ENCODE measurements at regions not wholly inside any gene's neighbourhood (a gene's known extent, or its start where the extent isn't known, plus 50 kb on each side); places are given as distances from the start of the nearest gene placed in this dataset.

DNA sequence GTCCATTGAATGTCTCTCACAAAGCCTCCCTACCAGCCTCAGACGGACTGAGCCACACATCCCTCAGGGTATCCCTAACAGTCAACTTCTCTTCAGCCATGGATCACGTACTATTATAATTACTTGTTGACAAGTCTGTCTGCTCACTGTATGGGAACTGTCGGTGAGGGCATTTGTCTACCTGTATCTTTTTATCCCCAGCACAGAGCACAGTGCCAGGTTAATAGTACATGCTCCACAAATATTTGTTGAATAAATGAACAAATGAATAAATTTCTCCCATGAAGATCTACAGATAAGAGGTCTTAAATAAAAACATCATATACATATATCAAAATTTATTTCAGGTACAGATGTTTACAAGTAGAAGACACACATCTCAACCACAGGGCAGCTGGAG, 414.0 kb downstream of the SOX9 start:
- DNase-seq (ENCODE audit: low spot score): no peak
- intact Hi-C loops (cut with DNase I): loop anchor here in 1 of 2 donors (10.0 kb wide), 1 partner anchor 1410 kb away; no protein-coding TSS in a partner anchor

- intact Hi-C loops (cut with DNase I): loop anchor here in 1 of 2 donors (10.0 kb wide), 1 partner anchor 1411 kb away; no protein-coding TSS in a partner anchor
- no peak for DNase-seq (ENCODE audit: low spot score)
Measured at GRCh38 chr17:72535346-72535745, 414.5 kb downstream of the SOX9 start.

DNA sequence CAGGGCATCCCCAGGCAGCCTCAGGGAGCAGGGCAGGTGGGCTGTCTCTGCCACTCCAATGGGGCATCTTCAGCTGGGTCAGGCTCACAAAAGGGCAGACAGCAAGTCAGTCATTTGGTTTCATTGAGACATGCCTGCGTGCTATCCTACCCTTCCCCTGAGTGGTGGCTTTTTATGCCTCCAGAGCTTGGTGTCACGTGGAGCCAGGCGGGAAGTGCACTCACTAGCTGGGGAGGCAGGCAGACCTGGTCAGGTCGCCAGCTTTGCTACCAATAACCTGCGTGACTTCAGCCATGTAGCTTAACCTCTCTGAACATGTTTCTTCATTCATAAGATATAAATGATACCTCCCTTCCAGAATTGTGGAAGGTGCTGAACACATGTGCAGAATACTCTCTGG, 415.0 kb downstream of the SOX9 start:
- peak; percentile 59 for DNase-seq (ENCODE audit: low spot score)
- intact Hi-C loops (cut with DNase I): loop anchor here in 1 of 2 donors (10.0 kb wide), 1 partner anchor 1411 kb away; no protein-coding TSS in a partner anchor

GRCh38 chr17:72536788-72537187, 416.0 kb downstream of the SOX9 start:
- intact Hi-C loops (cut with DNase I): loop anchor here in 1 of 2 donors (10.0 kb wide), 1 partner anchor 1412 kb away; no protein-coding TSS in a partner anchor
- peak; percentile 31 for DNase-seq (ENCODE audit: low spot score)

DNA sequence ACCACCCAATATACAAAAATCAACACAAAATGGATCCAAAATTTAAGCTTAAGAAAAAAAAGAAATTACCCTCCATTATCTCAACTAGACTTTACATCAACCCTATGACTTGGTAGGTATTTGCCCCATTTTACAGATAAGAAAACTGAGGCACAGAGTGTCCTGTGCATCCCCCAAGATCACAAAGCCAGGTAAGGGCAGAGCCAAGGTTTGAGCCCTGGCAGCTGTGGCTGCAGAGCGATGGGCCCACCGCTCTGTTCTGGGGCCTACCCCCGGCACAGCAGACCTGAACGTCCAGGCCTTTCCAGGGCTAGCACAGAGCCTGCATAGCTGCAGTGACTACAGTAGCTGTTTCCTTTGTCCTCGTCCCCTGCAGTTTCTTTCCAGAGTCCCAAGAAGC, 417.6 kb downstream of the SOX9 start:
- intact Hi-C loops (cut with DNase I): loop anchor here in 1 of 2 donors (10.0 kb wide), 1 partner anchor 1414 kb away; no protein-coding TSS in a partner anchor

DNA sequence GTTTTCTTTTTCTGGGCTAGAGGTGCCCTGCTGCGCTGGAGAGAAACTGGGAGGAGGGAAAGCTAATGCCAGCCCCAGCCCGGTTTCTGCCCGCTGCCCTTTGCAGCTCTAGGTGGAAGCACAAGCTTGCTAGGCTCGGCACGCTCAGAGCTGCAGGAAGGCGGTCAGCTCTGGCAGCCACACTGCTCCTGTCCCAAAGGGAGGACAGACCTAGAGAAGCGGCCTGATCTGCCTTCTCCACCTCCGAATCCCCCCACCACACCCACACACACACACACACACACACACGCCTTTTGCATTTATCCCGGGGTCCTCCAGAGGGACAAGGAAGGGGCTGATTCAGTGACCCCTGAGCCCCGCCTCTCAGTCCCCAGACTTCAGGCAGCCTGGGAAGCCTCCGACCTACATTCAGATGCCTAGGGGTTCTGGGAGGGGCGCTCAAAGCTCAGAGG, 418.1 kb downstream of the SOX9 start:
- no peak for DNase-seq (ENCODE audit: low spot score)
- intact Hi-C loops (cut with DNase I): loop anchor here in 1 of 2 donors (10.0 kb wide), 1 partner anchor 1414 kb away; no protein-coding TSS in a partner anchor

More for the DNA sequence above, 417.6 kb downstream of the SOX9 start:
- no peak for DNase-seq (ENCODE audit: low spot score)

DNA sequence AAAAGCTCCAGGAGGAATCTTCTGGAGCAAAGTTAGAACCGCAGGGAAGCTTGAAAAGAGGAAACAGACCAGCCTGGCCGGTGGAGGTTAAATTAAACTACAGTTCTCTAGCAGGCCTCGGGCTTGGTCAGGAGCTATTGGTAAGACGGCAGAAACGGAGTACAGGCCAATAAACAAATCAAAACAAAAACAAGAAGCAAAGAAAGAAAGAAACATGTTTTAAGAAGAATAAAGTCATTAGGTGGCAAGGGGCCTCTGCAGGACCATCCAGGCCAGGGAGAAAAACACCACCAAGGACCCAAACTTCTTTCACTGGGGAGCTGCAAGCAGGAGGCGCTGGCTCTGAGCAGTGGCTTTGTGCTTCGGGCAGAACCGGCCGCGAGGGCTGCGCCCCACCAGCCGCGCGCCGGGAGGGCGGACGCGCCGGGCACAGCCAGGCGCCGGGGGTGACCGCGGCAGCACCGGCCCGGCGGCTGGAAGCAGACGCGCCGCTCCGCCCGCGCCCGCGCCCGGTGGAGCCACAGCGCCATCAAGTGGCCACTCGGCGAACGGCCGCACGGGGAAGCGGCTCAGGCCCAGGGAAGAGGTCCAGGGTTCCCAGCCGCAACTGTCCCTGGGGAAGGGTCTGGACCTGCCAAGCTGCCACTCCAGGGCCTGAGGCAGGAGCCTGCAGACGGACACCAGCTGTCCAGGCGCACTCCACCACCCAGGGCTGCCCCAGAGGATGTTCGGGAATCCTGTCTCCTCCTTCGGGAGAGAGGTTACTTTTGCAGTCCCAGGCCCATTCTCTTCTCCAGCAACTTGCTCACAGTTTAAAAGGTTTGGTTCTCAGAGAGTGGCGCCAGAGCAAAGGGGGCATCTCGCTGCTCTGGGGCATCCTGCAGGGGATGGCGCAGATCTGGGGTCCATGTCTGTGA, 419.4 kb downstream of the SOX9 start:
- peak; percentile 91 for DNase-seq (ENCODE audit: low spot score)
- intact Hi-C loops (cut with DNase I): loop anchor here (10.0 kb wide), 2 partner anchors 1415 to 1905 kb away; no protein-coding TSS in a partner anchor

- DNase-seq (ENCODE audit: low spot score): no peak
- intact Hi-C loops (cut with DNase I): loop anchor here in 1 of 2 donors (10.0 kb wide), 1 partner anchor 1908 kb away; no protein-coding TSS in a partner anchor
Measured at GRCh38 chr17:72542317-72542716, 421.5 kb downstream of the SOX9 start.

DNA sequence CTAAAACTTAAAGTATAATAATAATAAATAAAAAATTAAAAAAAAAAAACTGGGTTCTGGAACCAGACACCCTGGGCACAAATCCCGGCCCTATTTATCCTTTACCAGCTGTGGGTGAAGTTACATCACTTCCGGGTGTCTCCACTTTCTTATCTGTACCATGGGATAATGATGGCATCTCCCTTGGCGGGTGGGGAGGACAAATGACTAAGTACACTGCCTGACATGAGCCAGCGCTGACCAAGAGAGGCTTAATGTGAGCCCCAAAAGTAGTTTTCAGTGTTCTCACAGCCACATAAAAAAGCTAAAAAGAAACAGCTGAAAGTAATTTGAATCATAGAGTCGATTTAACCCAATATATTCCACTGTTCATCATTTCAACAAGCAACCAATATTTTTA, 424.9 kb downstream of the SOX9 start:
- no peak for DNase-seq (ENCODE audit: low spot score)
- intact Hi-C loops (cut with DNase I): loop anchor here in 1 of 2 donors (10.0 kb wide), 1 partner anchor 1911 kb away; no protein-coding TSS in a partner anchor

DNA sequence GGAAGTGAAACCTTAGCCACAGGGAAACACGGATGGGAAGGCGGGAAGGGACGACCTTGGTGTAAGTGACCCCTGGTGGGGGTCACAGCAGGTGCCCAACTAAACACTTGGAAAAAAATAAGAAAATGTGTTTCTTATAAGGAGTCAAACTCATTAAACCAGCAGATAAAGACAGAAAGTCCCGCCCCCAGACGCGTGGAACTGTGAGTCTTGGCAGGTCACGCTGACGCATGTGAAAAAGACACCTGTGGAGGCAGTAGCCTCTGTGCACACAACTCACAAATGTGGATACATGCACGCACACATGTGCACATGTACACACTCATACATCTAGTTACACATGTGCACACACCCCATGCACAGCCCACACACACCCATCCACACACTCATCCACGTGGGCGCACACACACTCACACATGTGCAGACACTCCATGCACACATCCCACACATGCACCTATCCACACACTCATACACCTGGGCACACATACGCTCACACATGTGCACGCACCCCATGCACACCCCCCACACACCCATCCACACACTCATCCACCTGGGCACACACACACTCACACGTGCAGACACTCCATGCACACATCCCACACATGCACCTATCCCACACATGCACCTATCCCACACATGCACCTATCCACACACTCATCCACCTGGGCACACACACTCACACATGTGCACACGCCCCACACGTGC, 432.4 kb downstream of the SOX9 start:
- no peak for DNase-seq (ENCODE audit: low spot score)
- intact Hi-C loops (cut with DNase I): no loop called here

DNA sequence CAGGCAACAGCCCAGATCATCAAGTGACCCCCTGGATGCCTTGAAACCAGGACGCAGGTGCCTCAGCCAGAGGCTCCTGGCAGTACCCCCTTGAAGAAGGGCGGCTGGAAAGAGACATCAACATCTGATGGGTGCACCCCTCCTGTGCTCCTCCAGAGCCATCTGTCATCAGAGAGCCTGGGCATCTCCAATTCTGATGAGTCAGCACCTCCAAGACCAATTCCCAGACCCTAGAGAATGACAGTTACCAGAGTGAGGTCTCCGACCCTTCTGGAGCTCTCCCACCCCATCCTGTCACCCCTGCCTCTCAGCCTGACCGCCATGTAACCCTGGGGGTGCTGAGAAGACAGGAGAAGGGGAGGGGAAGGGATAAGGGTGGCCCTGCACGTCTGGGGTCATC, 433.7 kb downstream of the SOX9 start:
- no peak for DNase-seq (ENCODE audit: low spot score)

GRCh38 chr17:72555052-72555451, 434.2 kb downstream of the SOX9 start:
- intact Hi-C loops (cut with DNase I): no loop called here
- DNase-seq (ENCODE audit: low spot score): peak; percentile 66

More for the DNA sequence above, 433.7 kb downstream of the SOX9 start:
- intact Hi-C loops (cut with DNase I): no loop called here

- intact Hi-C loops (cut with DNase I): no loop called here
- DNase-seq (ENCODE audit: low spot score): no peak
Measured at GRCh38 chr17:72556944-72557826, 436.4 kb downstream of the SOX9 start.

GRCh38 chr17:72558971-72559476, 438.2 kb downstream of the SOX9 start:
- no peak for DNase-seq (ENCODE audit: low spot score)
- intact Hi-C loops (cut with DNase I): no loop called here

- peak; percentile 70 for DNase-seq (ENCODE audit: low spot score)
- intact Hi-C loops (cut with DNase I): no loop called here
Measured at GRCh38 chr17:72560303-72561247, 439.8 kb downstream of the SOX9 start.

DNA sequence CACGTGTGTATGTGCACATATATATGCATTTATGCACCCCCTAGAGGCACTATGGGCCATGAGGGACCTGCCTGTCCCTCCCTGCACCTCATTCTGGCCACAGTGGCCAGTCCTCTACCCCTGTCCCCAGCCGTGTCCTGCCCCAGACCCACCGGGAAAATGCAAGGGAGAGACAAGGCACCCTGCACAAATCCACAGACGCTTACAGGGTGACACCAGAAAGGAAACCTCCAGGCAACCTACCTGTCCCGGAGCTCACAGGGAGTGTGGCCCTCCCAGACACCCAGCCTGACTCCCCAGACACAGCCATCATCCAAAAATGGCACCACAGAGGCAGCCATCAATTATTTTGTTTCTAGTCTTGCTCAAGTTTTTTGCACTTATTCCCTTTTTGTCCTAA, 440.4 kb downstream of the SOX9 start:
- DNase-seq (ENCODE audit: low spot score): no peak
- intact Hi-C loops (cut with DNase I): no loop called here

DNA sequence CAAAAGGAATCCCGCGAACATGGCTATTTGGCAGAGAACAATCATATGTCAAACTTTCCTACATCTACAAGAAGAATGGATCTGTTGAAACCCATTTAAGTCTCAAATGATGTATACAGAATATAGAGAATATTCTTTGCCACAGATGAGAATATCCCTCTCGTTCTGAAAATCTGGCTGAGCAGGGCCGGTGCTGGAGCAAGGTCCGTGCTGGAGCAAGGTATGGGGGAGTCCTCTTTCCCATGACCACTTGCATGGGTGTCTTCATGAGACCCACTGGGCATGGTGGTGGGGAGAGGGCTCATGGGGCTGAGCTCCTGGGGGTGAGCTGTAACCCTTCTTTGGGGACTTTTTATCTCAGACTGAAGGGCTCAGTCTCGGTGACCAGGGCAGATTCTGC, 440.9 kb downstream of the SOX9 start:
- intact Hi-C loops (cut with DNase I): no loop called here

More for the DNA sequence above, 440.9 kb downstream of the SOX9 start:
- DNase-seq (ENCODE audit: low spot score): no peak

Data from posterior vena cava (tissue), 2 donors.